ENCODE measurements at regions not wholly inside any gene's neighbourhood (a gene's known extent, or its start where the extent isn't known, plus 50 kb on each side); places are given as distances from the start of the nearest gene placed in this dataset.

- H3K4me1 Mint-ChIP-seq (ENCODE audit: unreplicated experiment): peaks cover 34% of the 10 kb centered on the region
- peaks cover 8% of the 10 kb centered on the region for H3K36me3 Mint-ChIP-seq (ENCODE audit: unreplicated experiment)
- H3K4me3 Mint-ChIP-seq (ENCODE audit: unreplicated experiment): no peak overlapping the region
- H3K27ac Mint-ChIP-seq (ENCODE audit: unreplicated experiment): peak overlapping the region; percentile 7
- peaks cover 11% of the 10 kb centered on the region for H3K9me3 Mint-ChIP-seq (ENCODE audit: unreplicated experiment)
- no peaks in the 10 kb centered on the region for H3K27me3 Mint-ChIP-seq (ENCODE audit: unreplicated experiment)
- DNase-seq (ENCODE audit: extremely low spot score, unreplicated experiment): no peak
- no peak for TF ChIP-seq CTCF (IDR thresholded peaks at IDR 0.05)
Measured at GRCh38 chr11:111063726-111064517, 181.6 kb upstream of the POU2AF2 start.

- no peak for TF ChIP-seq CTCF (IDR thresholded peaks at IDR 0.05)
- H3K27ac Mint-ChIP-seq (ENCODE audit: unreplicated experiment): no peak overlapping the region
- no peaks in the 10 kb centered on the region for H3K36me3 Mint-ChIP-seq (ENCODE audit: unreplicated experiment)
- DNase-seq (ENCODE audit: extremely low spot score, unreplicated experiment): no peak
- H3K4me1 Mint-ChIP-seq (ENCODE audit: unreplicated experiment): peaks cover 30% of the 10 kb centered on the region
- H3K9me3 Mint-ChIP-seq (ENCODE audit: unreplicated experiment): peaks cover 9% of the 10 kb centered on the region
- H3K4me3 Mint-ChIP-seq (ENCODE audit: unreplicated experiment): no peak overlapping the region
- H3K27me3 Mint-ChIP-seq (ENCODE audit: unreplicated experiment): no peaks in the 10 kb centered on the region
Measured at GRCh38 chr11:111062420-111062819, 183.1 kb upstream of the POU2AF2 start.

- Mint-ChIP-seq H3K36me3 (ENCODE audit: unreplicated experiment) (no peaks in the 10 kb centered on the region), H3K4me1 (ENCODE audit: unreplicated experiment) (peaks cover 18% of the 10 kb centered on the region), H3K27me3 (ENCODE audit: unreplicated experiment) (no peaks in the 10 kb centered on the region), H3K27ac (ENCODE audit: unreplicated experiment) (no peak overlapping the region), H3K9me3 (ENCODE audit: unreplicated experiment) (peaks cover 9% of the 10 kb centered on the region), H3K4me3 (ENCODE audit: unreplicated experiment) (no peak overlapping the region)
- DNase-seq (ENCODE audit: extremely low spot score, unreplicated experiment): no peak
- no peak for TF ChIP-seq CTCF (IDR thresholded peaks at IDR 0.05)
Measured at GRCh38 chr11:111059726-111060125, 185.8 kb upstream of the POU2AF2 start.

- H3K27me3 Mint-ChIP-seq (ENCODE audit: unreplicated experiment): no peaks in the 10 kb centered on the region
- no peaks in the 10 kb centered on the region for H3K36me3 Mint-ChIP-seq (ENCODE audit: unreplicated experiment)
- peaks cover 5% of the 10 kb centered on the region for H3K9me3 Mint-ChIP-seq (ENCODE audit: unreplicated experiment)
- DNase-seq (ENCODE audit: extremely low spot score, unreplicated experiment): no peak
- H3K4me3 Mint-ChIP-seq (ENCODE audit: unreplicated experiment): no peak overlapping the region
- no peak overlapping the region for H3K27ac Mint-ChIP-seq (ENCODE audit: unreplicated experiment)
- no peak for TF ChIP-seq CTCF (IDR thresholded peaks at IDR 0.05)
- peaks cover 8% of the 10 kb centered on the region for H3K4me1 Mint-ChIP-seq (ENCODE audit: unreplicated experiment)
Measured at GRCh38 chr11:111049131-111049530, 196.4 kb upstream of the POU2AF2 start.

GRCh38 chr11:111047374-111047773, 198.2 kb upstream of the POU2AF2 start:
- no peak overlapping the region for H3K4me3 Mint-ChIP-seq (ENCODE audit: unreplicated experiment)
- peaks cover 8% of the 10 kb centered on the region for H3K4me1 Mint-ChIP-seq (ENCODE audit: unreplicated experiment)
- H3K36me3 Mint-ChIP-seq (ENCODE audit: unreplicated experiment): no peaks in the 10 kb centered on the region
- H3K27ac Mint-ChIP-seq (ENCODE audit: unreplicated experiment): no peak overlapping the region
- peaks cover 5% of the 10 kb centered on the region for H3K9me3 Mint-ChIP-seq (ENCODE audit: unreplicated experiment)
- TF ChIP-seq CTCF (IDR thresholded peaks at IDR 0.05): no peak
- DNase-seq (ENCODE audit: extremely low spot score, unreplicated experiment): no peak
- H3K27me3 Mint-ChIP-seq (ENCODE audit: unreplicated experiment): peaks cover 4% of the 10 kb centered on the region
